ENCODE measurements at regions not wholly inside any gene's neighbourhood (a gene's known extent, or its start where the extent isn't known, plus 50 kb on each side); places are given as distances from the start of the nearest gene placed in this dataset.

- TF ChIP-seq EZH2 (IDR thresholded peaks at IDR 0.05; ENCODE audit: borderline replicate concordance) = no peak
- no peak for TF ChIP-seq EZH2phosphoT487 (IDR thresholded peaks at IDR 0.05; ENCODE audit: low read depth, severe bottlenecking, unreplicated experiment)
- TF ChIP-seq, protein P1, sequence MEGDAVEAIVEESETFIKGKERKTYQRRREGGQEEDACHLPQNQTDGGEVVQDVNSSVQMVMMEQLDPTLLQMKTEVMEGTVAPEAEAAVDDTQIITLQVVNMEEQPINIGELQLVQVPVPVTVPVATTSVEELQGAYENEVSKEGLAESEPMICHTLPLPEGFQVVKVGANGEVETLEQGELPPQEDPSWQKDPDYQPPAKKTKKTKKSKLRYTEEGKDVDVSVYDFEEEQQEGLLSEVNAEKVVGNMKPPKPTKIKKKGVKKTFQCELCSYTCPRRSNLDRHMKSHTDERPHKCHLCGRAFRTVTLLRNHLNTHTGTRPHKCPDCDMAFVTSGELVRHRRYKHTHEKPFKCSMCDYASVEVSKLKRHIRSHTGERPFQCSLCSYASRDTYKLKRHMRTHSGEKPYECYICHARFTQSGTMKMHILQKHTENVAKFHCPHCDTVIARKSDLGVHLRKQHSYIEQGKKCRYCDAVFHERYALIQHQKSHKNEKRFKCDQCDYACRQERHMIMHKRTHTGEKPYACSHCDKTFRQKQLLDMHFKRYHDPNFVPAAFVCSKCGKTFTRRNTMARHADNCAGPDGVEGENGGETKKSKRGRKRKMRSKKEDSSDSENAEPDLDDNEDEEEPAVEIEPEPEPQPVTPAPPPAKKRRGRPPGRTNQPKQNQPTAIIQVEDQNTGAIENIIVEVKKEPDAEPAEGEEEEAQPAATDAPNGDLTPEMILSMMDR (IDR thresholded peaks at IDR 0.05; ENCODE audit: poor library complexity) = no peak
- H3K4me1 ChIP-seq (ENCODE audit: insufficient read depth) = peaks cover 2% of the 10 kb centered on the region
- DNase-seq (ENCODE audit: low spot score) = no peak
- H3K79me2 ChIP-seq = no peaks in the 10 kb centered on the region
- H3K36me3 ChIP-seq (replicated peaks; ENCODE audit: insufficient read depth, low read depth) = no peaks in the 10 kb centered on the region
- no peaks in the 10 kb centered on the region for H3K9me2 ChIP-seq (replicated peaks; ENCODE audit: insufficient read depth)
- H3K27me3 ChIP-seq = no peaks in the 10 kb centered on the region
- no peaks in the 10 kb centered on the region for H3K9me3 ChIP-seq (ENCODE audit: low read depth)
- WGBS (ENCODE audit: low lambda C conversion rate, missing lambda C conversion rate) = 66% methylated on average over 7 of the region's 7 CpGs
- no peaks in the 10 kb centered on the region for H4K20me1 ChIP-seq (ENCODE audit: insufficient read depth, poor library complexity, severe bottlenecking)
- H3K4me3 ChIP-seq = no peak overlapping the region
- H2AFZ ChIP-seq = no peak overlapping the region
- H3K27ac ChIP-seq = no peak overlapping the region
- H3K4me2 ChIP-seq = no peak overlapping the region
Measured at GRCh38 chr5:1708592-1709141, 91.0 kb downstream of the MRPL36 start.

DNA sequence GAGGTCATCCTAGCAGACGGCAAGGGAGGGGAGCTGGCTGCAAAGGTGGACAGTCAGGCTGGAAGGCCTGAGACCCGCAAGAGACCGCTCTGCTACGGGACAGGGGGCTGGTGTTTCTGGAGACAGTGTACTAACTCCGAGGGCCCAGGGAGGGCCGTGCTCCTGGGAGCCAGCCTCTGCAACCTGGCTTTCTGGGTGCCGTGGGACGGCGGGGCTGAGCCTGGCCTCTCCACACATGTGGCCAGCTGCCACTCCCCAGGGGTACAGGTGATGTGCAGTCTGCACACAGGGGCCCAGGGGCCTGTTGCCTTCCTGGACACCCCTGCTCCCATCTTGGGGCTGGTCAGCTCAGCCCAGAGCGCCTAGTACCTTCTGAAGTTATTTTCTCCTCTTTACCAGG lies 92.2 kb downstream of the MRPL36 start:
- DNase-seq (ENCODE audit: low spot score) = no peak
- H3K36me3 ChIP-seq (replicated peaks; ENCODE audit: insufficient read depth, low read depth) = no peaks in the 10 kb centered on the region
- no peak overlapping the region for H2AFZ ChIP-seq
- no peak overlapping the region for H3K4me2 ChIP-seq
- no peaks in the 10 kb centered on the region for H4K20me1 ChIP-seq (ENCODE audit: insufficient read depth, poor library complexity, severe bottlenecking)
- H3K27me3 ChIP-seq = no peaks in the 10 kb centered on the region
- TF ChIP-seq EZH2phosphoT487 (IDR thresholded peaks at IDR 0.05; ENCODE audit: low read depth, severe bottlenecking, unreplicated experiment) (no peak), EZH2 (IDR thresholded peaks at IDR 0.05; ENCODE audit: borderline replicate concordance) (no peak)
- TF ChIP-seq, protein P1 (IDR thresholded peaks at IDR 0.05; ENCODE audit: poor library complexity) = no peak
- H3K27ac ChIP-seq = no peak overlapping the region
- no peaks in the 10 kb centered on the region for H3K79me2 ChIP-seq
- no peak overlapping the region for H3K4me3 ChIP-seq
- no peaks in the 10 kb centered on the region for H3K9me2 ChIP-seq (replicated peaks; ENCODE audit: insufficient read depth)
- H3K4me1 ChIP-seq (ENCODE audit: insufficient read depth) = peaks cover 2% of the 10 kb centered on the region
- WGBS (ENCODE audit: low lambda C conversion rate, missing lambda C conversion rate) = 91% methylated on average over 10 of the region's 10 CpGs
- no peaks in the 10 kb centered on the region for H3K9me3 ChIP-seq (ENCODE audit: low read depth)

DNA sequence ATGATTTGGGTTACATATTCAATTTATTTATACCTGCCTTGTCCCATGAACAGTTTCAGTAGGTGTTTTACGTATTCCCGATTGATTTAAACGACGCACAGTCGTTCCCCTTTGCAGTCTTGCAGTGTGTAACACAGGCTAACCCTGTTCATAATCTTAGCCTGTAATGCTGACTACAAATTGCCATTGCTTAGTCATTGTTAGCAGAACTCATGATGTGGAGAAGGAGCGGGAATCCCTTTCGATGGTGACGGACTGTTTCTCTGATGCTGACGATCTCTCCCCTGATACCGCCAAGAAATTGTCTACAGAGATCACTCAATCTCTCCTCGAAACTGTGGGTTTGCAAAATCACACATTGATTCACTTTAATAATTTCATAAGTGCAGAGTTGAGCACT lies 93.2 kb downstream of the MRPL36 start:
- H3K79me2 ChIP-seq = no peaks in the 10 kb centered on the region
- H3K27ac ChIP-seq = no peak overlapping the region
- 97% methylated on average over 11 of the region's 11 CpGs for WGBS (ENCODE audit: low lambda C conversion rate, missing lambda C conversion rate)
- peaks cover 2% of the 10 kb centered on the region for H3K4me1 ChIP-seq (ENCODE audit: insufficient read depth)
- H3K4me3 ChIP-seq = no peak overlapping the region
- H3K4me2 ChIP-seq = no peak overlapping the region
- no peak overlapping the region for H2AFZ ChIP-seq
- no peaks in the 10 kb centered on the region for H3K9me3 ChIP-seq (ENCODE audit: low read depth)
- TF ChIP-seq, protein P1 (IDR thresholded peaks at IDR 0.05; ENCODE audit: poor library complexity) = no peak
- TF ChIP-seq EZH2 (IDR thresholded peaks at IDR 0.05; ENCODE audit: borderline replicate concordance) = no peak
- no peak for TF ChIP-seq EZH2phosphoT487 (IDR thresholded peaks at IDR 0.05; ENCODE audit: low read depth, severe bottlenecking, unreplicated experiment)
- H3K9me2 ChIP-seq (replicated peaks; ENCODE audit: insufficient read depth) = no peaks in the 10 kb centered on the region
- no peak for DNase-seq (ENCODE audit: low spot score)
- H3K36me3 ChIP-seq (replicated peaks; ENCODE audit: insufficient read depth, low read depth) = no peaks in the 10 kb centered on the region
- no peaks in the 10 kb centered on the region for H4K20me1 ChIP-seq (ENCODE audit: insufficient read depth, poor library complexity, severe bottlenecking)
- no peaks in the 10 kb centered on the region for H3K27me3 ChIP-seq

DNA sequence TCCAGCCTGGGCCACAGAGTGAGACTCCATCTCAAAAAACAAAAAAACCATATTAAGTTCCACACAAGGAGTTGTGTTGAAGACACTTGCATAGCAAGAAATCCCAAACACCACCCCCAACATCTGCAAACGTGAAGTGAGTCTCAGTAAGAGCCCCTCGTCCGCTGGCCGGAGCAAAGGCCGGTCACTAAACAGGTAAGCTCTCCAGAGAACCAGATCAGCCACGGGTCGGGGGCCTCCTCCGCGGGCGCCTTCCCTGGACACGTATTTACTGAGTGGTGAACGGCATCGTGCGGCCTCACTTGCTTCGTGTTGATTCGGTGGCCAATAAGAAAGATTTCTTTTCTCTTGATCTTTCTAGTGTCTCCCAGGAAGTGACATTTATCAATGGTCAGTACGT lies 93.6 kb downstream of the MRPL36 start:
- Histone ChIP-seq H3K36me3 (replicated peaks; ENCODE audit: insufficient read depth, low read depth) (no peaks in the 10 kb centered on the region), H3K27me3 (no peaks in the 10 kb centered on the region), H3K4me2 (no peak overlapping the region), H3K9me2 (replicated peaks; ENCODE audit: insufficient read depth) (no peaks in the 10 kb centered on the region), H3K4me1 (ENCODE audit: insufficient read depth) (peaks cover 2% of the 10 kb centered on the region), H3K27ac (no peak overlapping the region), H4K20me1 (ENCODE audit: insufficient read depth, poor library complexity, severe bottlenecking) (no peaks in the 10 kb centered on the region), H3K4me3 (no peak overlapping the region), H3K79me2 (no peaks in the 10 kb centered on the region), H3K9me3 (ENCODE audit: low read depth) (no peaks in the 10 kb centered on the region), H2AFZ (no peak overlapping the region)
- no peak for DNase-seq (ENCODE audit: low spot score)
- TF ChIP-seq, protein P1 (IDR thresholded peaks at IDR 0.05; ENCODE audit: poor library complexity) = no peak
- no peak for TF ChIP-seq EZH2 (IDR thresholded peaks at IDR 0.05; ENCODE audit: borderline replicate concordance)
- no peak for TF ChIP-seq EZH2phosphoT487 (IDR thresholded peaks at IDR 0.05; ENCODE audit: low read depth, severe bottlenecking, unreplicated experiment)
- WGBS (ENCODE audit: low lambda C conversion rate, missing lambda C conversion rate) = 93% methylated on average over 17 of the region's 17 CpGs
